IMR-90 (cell line): ENCODE measurements at regions not wholly inside any gene's neighbourhood (a gene's known extent, or its start where the extent isn't known, plus 50 kb on each side); places are given as distances from the start of the nearest gene placed in this dataset.

ENCODE experiments used
- ATAC-seq: fragments of 200-7000 bp; cut with Tn5 transposase; 2 replicates; pipeline ENCODE4 v1.9.1; 2020; ENCODE audit warnings: low read depth, mild to moderate bottlenecking, moderate library complexity
- BruUV-seq: library from RNA; stranded (reverse); fragments of 400-500 nt; replicated peaks from 2 replicates; lab custom pipeline; 2021; lab: Mats Ljungman, UMichigan
- CTCF ChIA-PET: fragments of 300-600 bp; formaldehyde crosslinking; extraction: SDS; loops from one replicate; lab custom pipeline; 2021; ENCODE audit warnings: antibody characterized with exemption; lab: Yijun Ruan, JAX
- POLR2A ChIA-PET: fragments of 300-600 bp; sonication (Branson Sonifier 250); formaldehyde crosslinking; loops from one replicate; lab custom pipeline; 2022; ENCODE audit warnings: antibody characterized with exemption; ENCODE audit not compliant: unreplicated experiment; lab: Charles Lee
- DNase-seq: peaks from one replicate; pipeline ENCODE4 v3.0.0; 2013
- H2AFZ ChIP-seq: replicated peaks from 2 replicates; pipeline ENCODE3; 2013; ENCODE audit warnings: low read length, mild to moderate bottlenecking; ENCODE audit not compliant: poor library complexity
- H2AK5ac ChIP-seq: 2 replicates; pipeline ENCODE4 v1.6.1; 2013; ENCODE audit warnings: low read depth, low read length, inconsistent platforms
- H2AK9ac ChIP-seq: replicated peaks from 2 replicates; pipeline ENCODE3; 2013; ENCODE audit warnings: mild to moderate bottlenecking, low read depth, low read length, moderate library complexity; ENCODE audit not compliant: poor library complexity
- H2BK120ac ChIP-seq: 2 replicates; pipeline ENCODE4 v1.6.1; 2013; ENCODE audit warnings: low read depth, low read length, inconsistent platforms
- H2BK15ac ChIP-seq: 3 replicates; pipeline ENCODE4 v1.6.1; 2013; ENCODE audit warnings: low read depth, low read length, inconsistent platforms
- H2BK20ac ChIP-seq: 2 replicates; pipeline ENCODE4 v1.6.1; 2013; ENCODE audit warnings: low read depth, mild to moderate bottlenecking, inconsistent platforms, low read length, moderate library complexity
- H2BK5ac ChIP-seq: 2 replicates; pipeline ENCODE4 v1.6.1; 2013; ENCODE audit warnings: mild to moderate bottlenecking, low read depth, low read length, inconsistent platforms; ENCODE audit not compliant: poor library complexity, severe bottlenecking
- H3K14ac ChIP-seq: replicated peaks from 2 replicates; pipeline ENCODE4 v1.6.1; 2013; ENCODE audit warnings: low read depth, low read length, inconsistent platforms
- H3K18ac ChIP-seq: 2 replicates; pipeline ENCODE4 v1.6.1; 2013; ENCODE audit warnings: low read depth, low read length, control low read depth
- H3K23ac ChIP-seq: 2 replicates; pipeline ENCODE4 v1.6.1; 2013; ENCODE audit warnings: low read depth, low read length, inconsistent platforms
- H3K27ac ChIP-seq: 2 replicates; pipeline ENCODE4 v1.5.1; 2013; ENCODE audit warnings: mild to moderate bottlenecking, control low read depth, low read length; ENCODE audit not compliant: insufficient read depth
- H3K27me3 ChIP-seq: 2 replicates; pipeline ENCODE4 v1.6.1; 2013; ENCODE audit warnings: low read length; ENCODE audit not compliant: control insufficient read depth, insufficient read depth
- H3K36me3 ChIP-seq: 2 replicates; pipeline ENCODE4 v1.6.1; 2013; ENCODE audit warnings: low read length, mixed read lengths; ENCODE audit not compliant: control insufficient read depth, insufficient read depth
- H3K4ac ChIP-seq: 2 replicates; pipeline ENCODE4 v1.6.1; 2013; ENCODE audit warnings: low read depth, low read length, inconsistent platforms
- H3K4me1 ChIP-seq: 2 replicates; pipeline ENCODE4 v1.6.1; 2013; ENCODE audit warnings: low read length, mixed read lengths; ENCODE audit not compliant: control insufficient read depth, insufficient read depth
- H3K4me2 ChIP-seq: 2 replicates; pipeline ENCODE4 v1.6.1; 2013; ENCODE audit warnings: low read depth, mild to moderate bottlenecking, control low read depth, low read length, moderate library complexity
- H3K4me3 ChIP-seq: 2 replicates; pipeline ENCODE4 v1.5.1; 2013; ENCODE audit warnings: low read depth, mild to moderate bottlenecking, control low read depth, low read length, moderate library complexity; ENCODE audit not compliant: insufficient read depth
- H3K56ac ChIP-seq: 2 replicates; pipeline ENCODE4 v1.6.1; 2013; ENCODE audit warnings: low read length, inconsistent platforms; ENCODE audit not compliant: insufficient read depth; ENCODE audit errors: extremely low read depth
- H3K79me1 ChIP-seq, 2 experiments: 2 replicates each; pipeline ENCODE4 v1.6.1; 2013; ENCODE audit warnings: low read length in 2 of 2, inconsistent platforms in 1 of 2, low read depth in 1 of 2
- H3K9ac ChIP-seq: 2 replicates; pipeline ENCODE4 v1.6.1; 2013; ENCODE audit warnings: low read depth, low read length, control low read depth
- H3K9me1 ChIP-seq: 2 replicates; pipeline ENCODE4 v1.6.1; 2013; ENCODE audit warnings: low read length, inconsistent platforms; ENCODE audit not compliant: insufficient read depth
- H3K9me3 ChIP-seq: 2 replicates; pipeline ENCODE4 v1.6.1; 2013; ENCODE audit warnings: low read length; ENCODE audit not compliant: control insufficient read depth, insufficient read depth
- H4K20me1 ChIP-seq: 2 replicates; pipeline ENCODE4 v1.6.1; 2013; ENCODE audit warnings: low read length, inconsistent platforms; ENCODE audit not compliant: insufficient read depth
- H4K5ac ChIP-seq: 2 replicates; pipeline ENCODE4 v1.6.1; 2013; ENCODE audit warnings: mild to moderate bottlenecking, low read depth, low read length, control low read depth
- H4K8ac ChIP-seq, 2 experiments: 2 replicates each; pipeline ENCODE4 v1.6.1; 2013; ENCODE audit warnings: low read depth in 2 of 2, low read length in 2 of 2, control low read depth in 1 of 2, inconsistent platforms in 1 of 2
- H4K91ac ChIP-seq: 2 replicates; pipeline ENCODE4 v1.6.1; 2013; ENCODE audit warnings: low read depth, low read length, inconsistent platforms; ENCODE audit not compliant: insufficient read depth
- BHLHE40 ChIP-seq: fragments of 150-350 bp; IDR thresholded peaks from 2 replicates; pipeline ENCODE4 v1.6.1; 2016; ENCODE audit warnings: mild to moderate bottlenecking, low read depth, low read length
- CHD1 ChIP-seq: IDR thresholded peaks from 2 replicates; pipeline ENCODE4 v1.6.1; 2012; ENCODE audit warnings: low read depth, low read length, improper control_type of control experiment
- ELK1 ChIP-seq: fragments of 150-350 bp; IDR thresholded peaks from 2 replicates; pipeline ENCODE4 v1.6.1; 2016; ENCODE audit warnings: low read depth, mild to moderate bottlenecking, low read length, moderate library complexity, borderline replicate concordance
- POLR2A ChIP-seq: IDR thresholded peaks from 2 replicates; pipeline ENCODE4 v1.6.1; 2012; ENCODE audit warnings: mild to moderate bottlenecking, low read depth, low read length
- RCOR1 ChIP-seq: IDR thresholded peaks from 2 replicates; pipeline ENCODE4 v1.6.1; 2012; ENCODE audit warnings: mild to moderate bottlenecking, low read length, improper control_type of control experiment; ENCODE audit not compliant: insufficient replicate concordance
- SMC3 ChIP-seq: fragments of 150-350 bp; IDR thresholded peaks from 2 replicates; pipeline ENCODE4 v1.6.1; 2016; ENCODE audit warnings: low read depth, mild to moderate bottlenecking, antibody characterized with exemption, low read length, moderate library complexity
- dilution Hi-C: fragments of 300-500 bp; cut with HindIII; formaldehyde crosslinking; loops from one replicate; pipeline ENCODE4 v1.14.3; 2018; ENCODE audit warnings: low sequenced_read_pairs; ENCODE audit not compliant: unreplicated experiment
- in situ Hi-C: fragments of 300-500 bp; cut with MboI; formaldehyde crosslinking; loops from 3 replicates; pipeline ENCODE4 v1.14.3; 2019; ENCODE audit warnings: low sequenced_read_pairs, inconsistent platforms, mixed read lengths
- intact Hi-C: fragments of 100-400 bp; cut with micrococcal nuclease; formaldehyde crosslinking; loops from 2 replicates; pipeline ENCODE4 v1.10.0; 2022

- Histone ChIP-seq H3K4me3 (no peak overlapping the region), H3K56ac (no peak overlapping the region), H2BK15ac (no peak overlapping the region), H4K91ac (no peak overlapping the region), H2BK120ac (no peak overlapping the region), H2BK5ac (no peak overlapping the region), H3K4me1 (no peaks in the 10 kb centered on the region), H3K36me3 (no peaks in the 10 kb centered on the region), H2AFZ (no peak overlapping the region), H2BK20ac (no peak overlapping the region), H3K9me1 (no peaks in the 10 kb centered on the region), H2AK9ac (no peak overlapping the region), H3K23ac (no peak overlapping the region), H4K8ac (no peak overlapping the region), H3K9ac (no peak overlapping the region), H3K27me3 (no peaks in the 10 kb centered on the region), H3K27ac (no peak overlapping the region), H3K14ac (no peak overlapping the region), H3K4me2 (no peak overlapping the region), H3K4ac (no peak overlapping the region), H4K5ac (no peak overlapping the region), H3K18ac (no peak overlapping the region), H3K79me1 (no peaks in the 10 kb centered on the region), H2AK5ac (no peak overlapping the region), H4K20me1 (no peaks in the 10 kb centered on the region), H3K9me3 (no peaks in the 10 kb centered on the region)
- ChIA-PET POLR2A (interaction anchor here (0.6 kb wide), 1 partner anchor 62 kb away, joined by 3 read pairs; no protein-coding TSS in a partner anchor), CTCF (interaction anchor here (0.8 kb wide), 1 partner anchor 8 kb away, joined by 3 read pairs; no protein-coding TSS in a partner anchor)
- no peak for TF ChIP-seq SMC3
- TF ChIP-seq POLR2A: no peak
- TF ChIP-seq RCOR1: no peak
- TF ChIP-seq BHLHE40: no peak
- TF ChIP-seq ELK1: no peak
- no peak for TF ChIP-seq CHD1
- ATAC-seq (no peak), DNase-seq (no peak)
- dilution Hi-C loops: no loop called here
- intact Hi-C loops: no loop called here
- no TSS peak for BruUV-seq
- in situ Hi-C loops: no loop called here
Observed at GRCh38 chr1:115900856-115901255, 59.9 kb upstream of the NHLH2 start.
